ENCODE measurements at regions not wholly inside any gene's neighbourhood (a gene's known extent, or its start where the extent isn't known, plus 50 kb on each side); places are given as distances from the start of the nearest gene placed in this dataset.
"Not testable (repeated sequence)": the region's sequence is repeated elsewhere in the genome, so short reads cannot be mapped to it uniquely, and the experiment has no call there.

DNA sequence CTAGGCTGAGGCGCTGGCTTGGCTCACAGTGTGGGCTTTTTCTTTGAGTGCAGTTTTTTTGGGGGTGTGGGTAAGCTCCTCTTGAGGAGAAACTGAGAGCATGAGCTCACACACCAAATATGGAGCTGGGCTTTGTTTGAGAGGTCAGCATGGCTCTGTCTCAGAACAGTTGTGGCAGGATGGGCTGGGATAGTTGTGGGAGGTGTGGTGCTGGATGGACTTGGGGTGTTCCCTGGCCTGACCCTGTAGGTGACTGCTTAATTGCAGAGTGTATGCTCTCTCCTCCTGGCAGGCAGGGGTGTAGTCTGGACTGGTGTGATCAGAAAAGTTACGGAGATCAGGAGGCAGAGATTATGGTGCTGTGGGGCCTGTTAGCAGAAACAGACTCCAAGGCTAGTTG lies 64.3 kb upstream of the PGBD5 start:
- TF ChIP-seq, protein P1, sequence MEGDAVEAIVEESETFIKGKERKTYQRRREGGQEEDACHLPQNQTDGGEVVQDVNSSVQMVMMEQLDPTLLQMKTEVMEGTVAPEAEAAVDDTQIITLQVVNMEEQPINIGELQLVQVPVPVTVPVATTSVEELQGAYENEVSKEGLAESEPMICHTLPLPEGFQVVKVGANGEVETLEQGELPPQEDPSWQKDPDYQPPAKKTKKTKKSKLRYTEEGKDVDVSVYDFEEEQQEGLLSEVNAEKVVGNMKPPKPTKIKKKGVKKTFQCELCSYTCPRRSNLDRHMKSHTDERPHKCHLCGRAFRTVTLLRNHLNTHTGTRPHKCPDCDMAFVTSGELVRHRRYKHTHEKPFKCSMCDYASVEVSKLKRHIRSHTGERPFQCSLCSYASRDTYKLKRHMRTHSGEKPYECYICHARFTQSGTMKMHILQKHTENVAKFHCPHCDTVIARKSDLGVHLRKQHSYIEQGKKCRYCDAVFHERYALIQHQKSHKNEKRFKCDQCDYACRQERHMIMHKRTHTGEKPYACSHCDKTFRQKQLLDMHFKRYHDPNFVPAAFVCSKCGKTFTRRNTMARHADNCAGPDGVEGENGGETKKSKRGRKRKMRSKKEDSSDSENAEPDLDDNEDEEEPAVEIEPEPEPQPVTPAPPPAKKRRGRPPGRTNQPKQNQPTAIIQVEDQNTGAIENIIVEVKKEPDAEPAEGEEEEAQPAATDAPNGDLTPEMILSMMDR (IDR thresholded peaks at IDR 0.05; ENCODE audit: low read depth, low read length, missing control alignments): no peak
- no peak overlapping the region for H3K4me3 ChIP-seq (replicated peaks; ENCODE audit: low read depth, low read length)
- DNase-seq (ENCODE audit: extremely low read depth, low read depth): no peak

DNA sequence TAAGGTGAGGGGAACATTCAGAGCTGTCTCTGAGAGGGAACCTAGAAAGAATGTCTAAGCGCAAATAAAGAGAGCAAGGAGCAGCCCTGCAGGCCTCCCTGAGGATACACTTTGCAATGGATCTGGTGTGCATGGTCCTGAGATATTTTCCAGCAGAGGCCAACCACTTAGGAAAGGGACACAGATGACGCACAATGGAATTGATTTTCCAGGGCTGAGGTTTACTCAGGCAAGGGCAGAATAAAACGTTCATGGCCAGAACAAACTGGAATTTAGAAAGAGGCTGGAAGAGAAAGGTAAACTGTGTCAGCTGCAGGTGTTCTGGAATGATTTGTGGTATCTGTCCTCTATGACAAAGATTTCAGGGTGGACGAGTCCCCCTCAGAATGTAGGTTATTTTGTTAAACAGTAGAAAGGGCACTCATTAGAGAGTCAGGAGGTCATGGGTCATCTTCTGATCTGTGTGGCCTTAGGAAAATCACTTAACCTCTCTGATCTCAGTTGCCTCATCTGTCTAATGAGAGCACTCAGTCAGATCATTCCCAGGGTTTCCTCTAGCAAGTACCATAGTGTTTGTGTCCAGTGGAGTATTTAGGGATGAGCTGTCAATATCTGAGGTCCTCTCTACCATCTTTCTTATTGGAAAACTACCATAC lies 61.8 kb upstream of the PGBD5 start:
- DNase-seq (ENCODE audit: extremely low read depth, low read depth): no peak
- TF ChIP-seq, protein P1 (IDR thresholded peaks at IDR 0.05; ENCODE audit: low read depth, low read length, missing control alignments): no peak
- H3K4me3 ChIP-seq (replicated peaks; ENCODE audit: low read depth, low read length): no peak overlapping the region

DNA sequence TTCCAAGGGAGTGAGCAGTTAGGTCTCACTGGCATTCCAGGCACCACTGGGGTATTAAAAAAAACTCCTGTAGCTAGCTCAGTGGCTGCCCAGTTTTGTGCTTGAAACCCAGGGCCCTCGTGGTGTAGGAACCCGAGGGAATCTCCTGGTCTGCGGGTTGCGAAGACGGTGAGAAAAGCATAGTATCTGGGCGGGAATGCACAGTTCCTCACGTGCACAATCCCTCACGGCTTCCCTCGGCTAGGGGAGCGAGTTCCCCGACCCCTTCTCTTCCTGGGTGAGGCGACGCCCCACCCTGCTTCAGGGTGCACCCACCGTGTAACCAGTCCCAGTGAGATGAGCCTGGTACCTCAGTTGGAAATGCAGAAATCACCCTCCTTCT lies 50.5 kb upstream of the PGBD5 start:
- TF ChIP-seq, protein P1 (IDR thresholded peaks at IDR 0.05; ENCODE audit: low read depth, low read length, missing control alignments): no peak
- DNase-seq (ENCODE audit: extremely low read depth, low read depth): no peak
- H3K4me3 ChIP-seq (replicated peaks; ENCODE audit: low read depth, low read length): no peak overlapping the region

DNA sequence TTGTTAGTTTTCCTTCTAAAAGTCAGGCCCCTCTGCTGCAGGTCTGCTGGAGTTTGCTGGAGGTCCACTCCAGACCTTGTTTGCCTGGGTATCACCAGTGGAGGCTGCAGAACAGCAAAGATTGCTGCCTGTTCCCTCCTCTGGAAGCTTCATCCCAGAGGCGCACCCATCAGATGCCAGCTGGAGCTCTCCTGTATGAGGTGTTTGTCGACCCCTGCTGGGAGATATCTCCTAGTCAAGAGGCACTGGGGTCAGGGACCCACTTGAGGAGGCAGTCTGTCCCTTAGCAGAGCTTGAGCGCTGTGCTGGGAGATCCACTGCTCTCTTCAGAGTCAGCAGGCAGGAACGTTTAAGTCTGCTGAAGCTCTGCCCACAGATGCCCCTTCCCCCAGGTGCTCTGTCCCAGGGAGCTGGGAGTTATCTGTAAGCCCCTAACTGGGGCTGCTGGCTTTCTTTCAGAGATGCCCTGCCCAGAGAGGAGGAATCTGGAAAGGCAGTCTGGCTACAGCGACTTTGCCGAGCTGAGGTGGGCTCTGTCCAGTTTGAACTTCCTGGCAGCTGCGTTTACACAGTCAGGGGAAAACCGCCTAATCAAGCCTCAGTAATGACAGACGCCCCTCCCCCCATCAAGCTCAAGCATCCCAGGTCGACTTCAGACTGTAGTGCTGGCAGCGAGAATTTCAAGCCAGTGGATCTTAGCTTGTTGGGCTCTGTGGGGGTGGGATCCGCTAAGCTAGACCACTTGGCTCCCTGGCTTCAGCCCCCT lies 49.9 kb upstream of the PGBD5 start:
- DNase-seq (ENCODE audit: extremely low read depth, low read depth); H3K4me3 ChIP-seq (replicated peaks; ENCODE audit: low read depth, low read length): not testable (repeated sequence)
